Stimulated activated CD4-positive, alpha-beta T cell treated with anti-CD3 and anti-CD28 coated beads, Interleukin-1b, Interleukin-23, amount 100 ng/mL, for 1 hour (primary cell): ENCODE measurements at regions not wholly inside any gene's neighbourhood (a gene's known extent, or its start where the extent isn't known, plus 50 kb on each side); places are given as distances from the start of the nearest gene placed in this dataset.

Source experiments
- DNase-seq, 2 donors: peaks; one replicate each; pipeline ENCODE4 v3.0.0-alpha.2; 2020; ENCODE audit warnings: low read depth in 2 of 2

GRCh38 chr14:47874350-47874749 is 198.9 kb upstream of the MDGA2 start:
- no peak for DNase-seq

- DNase-seq: no peak
These were observed 197.2 kb upstream of the MDGA2 start for GRCh38 chr14:47872588-47872987.

GRCh38 chr14:47863441-47863840 is 188.0 kb upstream of the MDGA2 start:
- no peak for DNase-seq

- no peak for DNase-seq
These were observed 182.2 kb upstream of the MDGA2 start for GRCh38 chr14:47857646-47858045.

GRCh38 chr14:47852278-47852677 is 176.9 kb upstream of the MDGA2 start:
- DNase-seq: no peak

GRCh38 chr14:47846008-47846407 is 170.6 kb upstream of the MDGA2 start:
- no peak for DNase-seq

- DNase-seq: no peak
These were observed 167.8 kb upstream of the MDGA2 start for GRCh38 chr14:47843236-47843635.

GRCh38 chr14:47833011-47833410 is 157.6 kb upstream of the MDGA2 start:
- no peak for DNase-seq

GRCh38 chr14:47826809-47827208 is 151.4 kb upstream of the MDGA2 start:
- DNase-seq: no peak

- DNase-seq: no peak
These were observed 146.9 kb upstream of the MDGA2 start for GRCh38 chr14:47822326-47822725.

GRCh38 chr14:47821135-47821534 is 145.7 kb upstream of the MDGA2 start:
- DNase-seq: no peak

- DNase-seq: no peak
These were observed 115.1 kb upstream of the MDGA2 start for GRCh38 chr14:47790477-47790876.

GRCh38 chr14:47785058-47785457 is 109.7 kb upstream of the MDGA2 start:
- no peak for DNase-seq

- no peak for DNase-seq
These were observed 103.2 kb upstream of the MDGA2 start for GRCh38 chr14:47778631-47779030.

GRCh38 chr14:47772652-47773051 is 97.2 kb upstream of the MDGA2 start:
- DNase-seq: no peak

GRCh38 chr14:47763188-47763854 is 87.9 kb upstream of the MDGA2 start:
- no peak for DNase-seq

- no peak for DNase-seq
These were observed 71.6 kb upstream of the MDGA2 start for GRCh38 chr14:47746986-47747385.

GRCh38 chr14:47744155-47744554 is 68.8 kb upstream of the MDGA2 start:
- no peak for DNase-seq

- no peak for DNase-seq
These were observed 64.1 kb upstream of the MDGA2 start for GRCh38 chr14:47739541-47739940.

- no peak for DNase-seq
These were observed 54.9 kb upstream of the MDGA2 start for GRCh38 chr14:47730296-47730695.
